ENCODE measurements at regions not wholly inside any gene's neighbourhood (a gene's known extent, or its start where the extent isn't known, plus 50 kb on each side); places are given as distances from the start of the nearest gene placed in this dataset.
A peak's percentile ranks its signal among the peaks of the same experiment; 100 is the strongest.
"Not testable (repeated sequence)": the region's sequence is repeated elsewhere in the genome, so short reads cannot be mapped to it uniquely, and the experiment has no call there.

DNA sequence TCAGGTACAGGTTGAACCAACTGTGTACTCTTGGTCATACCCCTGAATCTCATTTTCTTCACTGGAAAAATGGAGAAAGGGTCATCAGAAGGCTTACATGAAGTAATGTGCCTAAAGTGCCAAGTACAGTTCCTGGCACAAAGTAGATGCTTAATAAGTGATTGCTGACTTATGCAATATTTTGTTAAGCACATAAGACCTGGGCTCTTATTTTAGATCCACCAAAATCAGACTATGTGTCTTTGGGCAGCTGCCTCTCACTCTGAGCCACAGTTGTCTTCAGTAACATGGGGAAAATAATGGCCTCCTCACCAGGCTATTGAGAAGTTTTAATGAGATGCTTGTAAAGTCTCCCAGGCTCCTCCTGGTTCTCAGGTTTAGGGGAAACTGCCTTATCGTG lies 74.3 kb upstream of the TRABD2B start:
- Histone ChIP-seq H3K27ac (no peak overlapping the region), H3K27me3 (no peaks in the 10 kb centered on the region), H3K9me3 (replicated peaks in 1 of 11) (no peaks in the 10 kb centered on the region), H4K20me1 (no peaks in the 10 kb centered on the region), H3K9ac (no peak overlapping the region), H3K36me3 (no peaks in the 10 kb centered on the region), H3K4me2 (no peak overlapping the region), H3K4me3 (no peak overlapping the region), H3K4me1 (peaks cover 0 to 11% (median 6%) of the 10 kb centered on the region in 10 experiments; a peak in 4 of 20 replicates)
- no peak for TF ChIP-seq Cebpa-rat (IDR thresholded peaks at IDR 0.05)

DNA sequence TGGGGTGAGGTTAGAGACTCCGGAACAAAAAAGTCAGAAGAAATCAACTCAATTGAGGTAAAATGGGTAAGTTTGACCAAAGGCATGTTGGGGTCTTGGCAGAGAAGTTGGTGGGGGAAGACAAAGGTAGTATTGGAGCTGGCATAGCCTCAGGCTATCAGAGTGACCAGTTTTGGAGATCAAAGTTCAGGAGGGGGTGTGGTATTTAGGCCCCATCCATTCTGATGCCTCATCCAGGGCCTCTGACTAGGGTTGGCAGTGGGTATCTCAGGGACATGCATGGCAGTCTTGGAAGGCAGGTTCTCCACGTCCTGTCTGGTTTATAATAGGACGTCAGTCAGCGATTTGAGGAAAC lies 73.2 kb upstream of the TRABD2B start:
- Histone ChIP-seq H3K27ac (no peak overlapping the region), H3K9me3 (replicated peaks in 1 of 11) (no peaks in the 10 kb centered on the region), H3K4me1 (peaks cover 0 to 11% (median 6%) of the 10 kb centered on the region in 10 experiments; a peak in 4 of 20 replicates), H4K20me1 (no peaks in the 10 kb centered on the region), H3K9ac (no peak overlapping the region), H3K4me3 (no peak overlapping the region), H3K27me3 (no peaks in the 10 kb centered on the region), H3K36me3 (no peaks in the 10 kb centered on the region), H3K4me2 (peak overlapping the region in 6 of 11 experiments; percentile 8 to 35 (median 18); a peak in 5 of 22 replicates)
- TF ChIP-seq Cebpa-rat (IDR thresholded peaks at IDR 0.05) = no peak

DNA sequence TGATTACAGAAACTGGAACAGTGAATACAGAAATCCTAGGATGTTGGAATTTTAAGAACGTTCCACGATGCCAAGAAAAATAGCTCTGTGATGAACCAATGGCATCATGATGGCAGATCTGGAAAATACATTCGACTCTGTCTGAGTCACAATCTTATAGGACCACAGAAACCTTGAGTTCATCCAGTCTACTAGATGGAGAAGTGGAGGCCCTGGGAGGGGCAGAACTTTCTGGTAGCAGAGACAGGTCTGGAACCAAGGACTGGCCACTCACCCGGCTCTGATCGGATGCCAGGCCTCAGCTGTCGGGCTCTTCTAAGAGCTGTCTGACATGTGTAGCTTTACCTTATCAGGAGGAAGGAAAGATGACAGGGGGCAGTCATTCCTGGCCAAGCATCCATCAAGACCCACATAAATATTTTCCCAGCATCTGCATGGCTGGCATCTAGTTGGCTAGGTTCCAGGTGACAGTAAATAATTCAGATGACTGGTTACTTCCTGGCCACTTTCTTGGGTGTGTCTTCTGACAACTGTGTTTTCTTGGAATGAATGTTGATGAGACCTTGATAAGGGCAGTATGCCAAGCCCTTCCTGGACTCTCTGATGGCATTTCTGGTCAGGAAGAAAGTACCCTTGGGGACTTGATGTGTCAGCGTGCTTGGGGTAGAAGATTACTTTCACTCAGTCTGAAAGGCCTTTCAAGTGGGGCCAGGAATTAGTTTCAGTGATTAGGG lies 72.6 kb upstream of the TRABD2B start:
- H3K9me3 ChIP-seq (replicated peaks in 1 of 11) = no peaks in the 10 kb centered on the region
- H3K27me3 ChIP-seq = no peaks in the 10 kb centered on the region
- TF ChIP-seq Cebpa-rat (IDR thresholded peaks at IDR 0.05) = no peak
- H4K20me1 ChIP-seq = no peaks in the 10 kb centered on the region
- H3K4me2 ChIP-seq = peak overlapping the region in 6 of 11 experiments; percentile 8 to 35 (median 18); a peak in 4 of 22 replicates
- H3K4me3 ChIP-seq = no peak overlapping the region
- H3K9ac ChIP-seq = no peak overlapping the region
- H3K4me1 ChIP-seq = peaks cover 0 to 11% (median 6%) of the 10 kb centered on the region in 10 experiments; a peak in 4 of 20 replicates
- no peak overlapping the region for H3K27ac ChIP-seq
- no peaks in the 10 kb centered on the region for H3K36me3 ChIP-seq

DNA sequence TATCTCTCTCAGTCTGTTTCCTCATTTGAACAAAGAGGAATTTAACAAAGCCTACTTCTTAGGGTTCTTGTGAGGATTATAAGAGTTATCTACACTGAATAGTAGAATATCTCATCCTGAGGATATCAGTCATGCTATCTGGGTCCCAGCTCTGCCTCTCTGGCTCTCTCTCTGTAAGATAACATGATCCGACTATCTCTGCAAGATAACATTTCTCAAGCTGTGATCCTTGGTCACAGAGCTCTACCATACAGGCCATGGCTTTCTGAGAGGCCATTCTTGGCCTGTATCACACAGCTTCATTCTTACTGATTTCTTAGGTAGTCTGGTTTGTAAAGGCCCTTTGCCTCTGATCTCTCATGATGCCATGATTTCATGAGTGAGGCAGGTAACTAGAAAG lies 71.0 kb upstream of the TRABD2B start:
- peaks cover 0 to 11% (median 6%) of the 10 kb centered on the region in 10 experiments; a peak in 4 of 20 replicates for H3K4me1 ChIP-seq
- H3K27ac ChIP-seq = no peak overlapping the region
- H3K27me3 ChIP-seq = no peaks in the 10 kb centered on the region
- TF ChIP-seq Cebpa-rat (IDR thresholded peaks at IDR 0.05) = no peak
- no peaks in the 10 kb centered on the region for H3K36me3 ChIP-seq
- H3K9me3 ChIP-seq (replicated peaks in 1 of 11) = no peaks in the 10 kb centered on the region
- no peak overlapping the region for H3K4me2 ChIP-seq
- no peak overlapping the region for H3K9ac ChIP-seq
- H4K20me1 ChIP-seq = no peaks in the 10 kb centered on the region; a peak in 1 of 22 replicates
- H3K4me3 ChIP-seq = no peak overlapping the region

DNA sequence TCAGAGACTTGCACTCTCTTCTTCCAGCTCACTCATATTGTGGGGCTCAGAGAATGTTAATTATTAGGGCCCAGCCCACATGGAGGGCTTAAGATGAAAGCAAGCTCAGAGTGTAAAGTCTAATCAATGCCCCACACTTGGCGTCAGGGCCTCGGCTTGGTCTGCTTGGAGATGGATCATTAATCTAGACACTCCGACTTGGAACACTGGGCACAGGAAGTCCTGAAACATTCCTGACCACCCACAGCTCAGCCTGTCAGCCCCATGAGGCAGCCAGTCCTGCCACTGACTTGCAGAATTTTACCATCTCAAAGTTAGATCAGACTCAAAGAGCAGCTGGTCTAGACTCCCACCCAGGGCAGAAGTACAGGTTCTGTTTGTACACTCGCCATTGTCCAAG lies 69.8 kb upstream of the TRABD2B start:
- no peaks in the 10 kb centered on the region; a peak in 1 of 22 replicates for H4K20me1 ChIP-seq
- H3K27me3 ChIP-seq = no peaks in the 10 kb centered on the region
- H3K27ac ChIP-seq = no peak overlapping the region
- no peak overlapping the region for H3K4me3 ChIP-seq
- no peaks in the 10 kb centered on the region for H3K9me3 ChIP-seq (replicated peaks in 1 of 11)
- no peak for TF ChIP-seq Cebpa-rat (IDR thresholded peaks at IDR 0.05)
- peaks cover 3 to 16% (median 10%) of the 10 kb centered on the region in 10 experiments; a peak in 18 of 20 replicates for H3K4me1 ChIP-seq
- no peak overlapping the region for H3K4me2 ChIP-seq
- H3K9ac ChIP-seq = no peak overlapping the region
- no peaks in the 10 kb centered on the region for H3K36me3 ChIP-seq

DNA sequence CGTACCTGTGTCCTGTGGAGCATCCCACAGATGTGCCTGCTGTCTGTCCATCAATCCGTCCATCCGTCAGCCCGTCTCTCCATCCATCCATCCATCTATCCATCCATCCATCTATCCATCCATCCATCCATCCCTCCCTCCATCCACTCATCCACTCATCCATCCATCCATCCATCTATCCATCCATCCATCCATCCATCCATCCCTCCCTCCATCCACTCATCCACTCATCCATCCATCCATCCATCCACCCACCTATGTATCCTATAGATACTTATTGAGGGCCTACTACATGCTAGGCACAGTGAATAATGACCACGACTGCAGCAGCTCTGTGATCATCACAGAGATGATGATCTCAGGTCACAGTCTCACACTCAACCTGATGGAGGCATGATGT lies 67.5 kb upstream of the TRABD2B start:
- peaks cover 8 to 13% (median 11%) of the 10 kb centered on the region in 10 experiments; a peak in 17 of 20 replicates for H3K4me1 ChIP-seq
- H3K27me3 ChIP-seq; H3K9ac ChIP-seq; H3K27ac ChIP-seq; H3K4me3 ChIP-seq; H3K4me2 ChIP-seq; H4K20me1 ChIP-seq; H3K36me3 ChIP-seq; H3K9me3 ChIP-seq (replicated peaks in 1 of 11): not testable (repeated sequence)

DNA sequence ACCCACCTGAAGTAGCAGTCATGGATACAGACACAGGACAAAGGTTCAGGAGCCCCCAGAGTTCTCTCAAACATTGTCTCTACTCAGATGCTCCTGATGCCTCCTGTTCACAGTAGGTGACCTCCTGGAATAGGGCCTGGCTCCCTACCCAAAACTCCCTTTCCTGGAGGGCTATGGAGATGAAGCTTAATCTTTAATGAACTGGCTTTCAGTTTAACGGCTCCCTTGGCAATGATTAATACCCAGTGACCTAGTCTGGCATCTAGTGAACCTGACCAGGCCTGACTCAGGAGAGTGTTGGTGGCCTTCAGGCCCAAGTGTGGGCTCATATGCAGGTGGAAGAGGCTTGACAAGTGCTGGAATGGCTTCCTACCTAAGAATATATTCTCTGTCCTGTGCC lies 65.2 kb upstream of the TRABD2B start:
- Histone ChIP-seq H4K20me1 (no peaks in the 10 kb centered on the region; a peak in 1 of 22 replicates), H3K4me3 (no peak overlapping the region), H3K4me1 (peaks cover 8 to 13% (median 11%) of the 10 kb centered on the region in 10 experiments; a peak in 17 of 20 replicates), H3K27me3 (no peaks in the 10 kb centered on the region), H3K9me3 (replicated peaks in 1 of 11) (no peaks in the 10 kb centered on the region), H3K4me2 (peak overlapping the region in 7 of 11 experiments; percentile 1 to 58 (median 17); a peak in 3 of 22 replicates), H3K9ac (no peak overlapping the region), H3K36me3 (no peaks in the 10 kb centered on the region), H3K27ac (no peak overlapping the region)
- no peak for TF ChIP-seq Cebpa-rat (IDR thresholded peaks at IDR 0.05)

DNA sequence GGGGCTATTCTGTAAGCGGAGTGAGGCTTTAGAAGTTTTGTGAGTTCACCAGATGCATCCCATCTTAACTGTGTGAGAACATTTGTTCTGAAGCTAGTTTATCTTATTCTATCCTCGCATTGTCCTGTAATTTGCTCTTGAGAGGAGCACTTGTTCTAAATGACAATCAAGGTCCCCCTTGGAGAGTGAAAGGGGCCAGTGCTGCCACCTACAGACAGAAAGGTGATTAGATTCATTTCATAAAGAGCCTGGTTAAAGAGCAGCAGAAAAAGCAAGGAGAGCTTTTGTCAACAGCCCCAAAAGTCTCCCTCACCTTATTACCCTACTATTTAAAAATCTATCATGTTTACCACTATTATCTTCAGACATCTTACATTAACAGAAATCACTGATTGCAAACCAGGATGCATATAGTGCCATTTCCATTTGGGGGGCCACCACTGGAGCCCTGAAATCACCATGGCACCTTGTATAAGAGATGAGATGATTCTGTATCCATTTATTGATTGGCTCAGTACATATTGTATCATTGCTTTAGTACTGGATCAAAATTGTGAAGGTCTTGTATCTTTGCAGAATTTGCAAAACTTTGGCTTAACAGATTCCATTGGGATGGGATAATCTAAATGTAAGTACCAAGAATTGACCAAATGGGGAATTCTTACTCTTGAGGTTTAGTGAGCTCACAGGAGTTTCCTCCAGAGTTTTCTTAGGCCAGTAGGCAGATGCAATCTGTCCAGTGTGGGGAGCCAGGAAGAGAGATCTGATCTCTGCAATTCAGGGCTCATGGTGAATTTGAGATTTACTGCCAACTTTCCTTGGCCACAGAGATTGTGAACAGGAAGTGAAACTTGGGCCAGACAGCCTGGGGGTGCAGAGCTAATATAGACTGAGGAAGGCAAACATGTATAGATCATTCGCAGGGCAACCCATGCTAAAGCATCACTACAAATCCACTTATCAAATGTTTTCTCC lies 64.3 kb upstream of the TRABD2B start:
- Histone ChIP-seq H4K20me1 (no peaks in the 10 kb centered on the region; a peak in 1 of 22 replicates), H3K27ac (no peak overlapping the region), H3K9ac (no peak overlapping the region), H3K4me1 (peaks cover 8 to 13% (median 11%) of the 10 kb centered on the region in 10 experiments; a peak in 17 of 20 replicates), H3K4me3 (no peak overlapping the region), H3K4me2 (peak overlapping the region in 8 of 11 experiments; percentile 2 to 58 (median 27); a peak in 9 of 22 replicates), H3K36me3 (no peaks in the 10 kb centered on the region), H3K27me3 (no peaks in the 10 kb centered on the region), H3K9me3 (replicated peaks in 1 of 11) (no peaks in the 10 kb centered on the region)
- TF ChIP-seq Cebpa-rat (IDR thresholded peaks at IDR 0.05) = no peak

DNA sequence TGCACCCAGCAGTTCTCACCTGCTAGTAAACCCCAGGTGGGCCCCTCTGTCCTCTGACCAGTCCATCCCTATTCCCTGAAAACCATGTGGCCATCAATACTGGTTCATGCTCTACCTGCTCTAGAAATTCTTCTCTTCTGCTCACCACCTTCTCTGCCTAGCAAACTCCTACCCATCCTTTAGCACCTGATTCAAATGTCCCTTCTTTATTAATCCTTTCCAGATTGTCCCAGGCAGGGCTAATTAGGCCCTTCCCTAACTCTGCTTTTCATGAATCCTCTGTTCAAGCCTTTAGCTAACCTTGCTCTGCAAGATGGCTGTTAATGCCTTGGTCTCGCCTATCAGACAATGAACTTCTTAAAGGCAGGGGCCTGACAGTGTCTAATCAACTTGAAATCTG lies 62.1 kb upstream of the TRABD2B start:
- no peaks in the 10 kb centered on the region for H3K36me3 ChIP-seq
- H3K27ac ChIP-seq = no peak overlapping the region
- no peak overlapping the region for H3K4me3 ChIP-seq
- H3K27me3 ChIP-seq = no peaks in the 10 kb centered on the region
- no peaks in the 10 kb centered on the region for H3K9me3 ChIP-seq (replicated peaks in 1 of 11)
- H3K9ac ChIP-seq = no peak overlapping the region
- peaks cover 8 to 13% (median 11%) of the 10 kb centered on the region in 10 experiments; a peak in 17 of 20 replicates for H3K4me1 ChIP-seq
- TF ChIP-seq Cebpa-rat (IDR thresholded peaks at IDR 0.05) = no peak
- H4K20me1 ChIP-seq = no peaks in the 10 kb centered on the region; a peak in 1 of 22 replicates
- no peak overlapping the region for H3K4me2 ChIP-seq
